ENCODE measurements at regions not wholly inside any gene's neighbourhood (a gene's known extent, or its start where the extent isn't known, plus 50 kb on each side); places are given as distances from the start of the nearest gene placed in this dataset.
A peak's percentile ranks its signal among the peaks of the same experiment; 100 is the strongest.

- peak; percentile 7 for TF ChIP-seq ZMAT4 (CRISPR knock-in tag; IDR thresholded peaks at IDR 0.05)
- TF ChIP-seq RELA (CRISPR knock-in tag; IDR thresholded peaks at IDR 0.05; ENCODE audit: borderline replicate concordance) = no peak
- TF ChIP-seq TP53 (CRISPR knock-in tag; IDR thresholded peaks at IDR 0.05) = no peak
- TF ChIP-seq ZNF425 (CRISPR knock-in tag; conservative IDR thresholded peaks at IDR 0.05) = peak; percentile 95
- no peak for TF ChIP-seq CDX4 (CRISPR knock-in tag; IDR thresholded peaks at IDR 0.05; ENCODE audit: borderline replicate concordance)
- no peak for TF ChIP-seq ATF6 (CRISPR knock-in tag; IDR thresholded peaks at IDR 0.05)
- TF ChIP-seq FOXP4 (CRISPR knock-in tag; IDR thresholded peaks at IDR 0.05) = no peak
- TF ChIP-seq ZNF532 (CRISPR knock-in tag; IDR thresholded peaks at IDR 0.05; ENCODE audit: borderline replicate concordance) = peak; percentile 98
- no peak for TF ChIP-seq PREB (CRISPR knock-in tag; IDR thresholded peaks at IDR 0.05; ENCODE audit: borderline replicate concordance)
- no peak for TF ChIP-seq TCF7 (CRISPR knock-in tag; IDR thresholded peaks at IDR 0.05; ENCODE audit: low read depth)
- TF ChIP-seq ZNF671 (CRISPR knock-in tag; IDR thresholded peaks at IDR 0.05) = peak; percentile 87
- TF ChIP-seq ERG (CRISPR knock-in tag; IDR thresholded peaks at IDR 0.05) = peak; percentile 92
- TF ChIP-seq CBFB (CRISPR knock-in tag; IDR thresholded peaks at IDR 0.05; ENCODE audit: low read depth) = no peak
- TF ChIP-seq ATF2 (CRISPR knock-in tag; IDR thresholded peaks at IDR 0.05; ENCODE audit: borderline replicate concordance, low read depth) = no peak
- no peak for TF ChIP-seq ZNF423 (CRISPR knock-in tag; IDR thresholded peaks at IDR 0.05)
- TF ChIP-seq SP1 (CRISPR knock-in tag; conservative IDR thresholded peaks at IDR 0.05) = peak; percentile 41; the same call in 1 of the 2 replicates
- TF ChIP-seq PRRX2 (CRISPR knock-in tag; IDR thresholded peaks at IDR 0.05) = peak; percentile 95
- peak; percentile 54; the same call in 1 of the 2 replicates for TF ChIP-seq NFE2L1 (CRISPR knock-in tag; IDR thresholded peaks at IDR 0.05)
- TF ChIP-seq ZNF281 (CRISPR knock-in tag; IDR thresholded peaks at IDR 0.05) = no peak
Observed at GRCh38 chr13:55571237-55571867, 1569.4 kb upstream of the PRR20A start (continued).
